GM19043 (cell line): ENCODE measurements at regions not wholly inside any gene's neighbourhood (a gene's known extent, or its start where the extent isn't known, plus 50 kb on each side); places are given as distances from the start of the nearest gene placed in this dataset.
A peak's percentile ranks its signal among the peaks of the same experiment; 100 is the strongest.

Experiments used
- ATAC-seq: cut with Tn5 transposase; IDR thresholded peaks from one replicate; pipeline ENCODE4 v1.9.1; 2021; ENCODE audit warnings: low read depth; ENCODE audit not compliant: unreplicated experiment

DNA sequence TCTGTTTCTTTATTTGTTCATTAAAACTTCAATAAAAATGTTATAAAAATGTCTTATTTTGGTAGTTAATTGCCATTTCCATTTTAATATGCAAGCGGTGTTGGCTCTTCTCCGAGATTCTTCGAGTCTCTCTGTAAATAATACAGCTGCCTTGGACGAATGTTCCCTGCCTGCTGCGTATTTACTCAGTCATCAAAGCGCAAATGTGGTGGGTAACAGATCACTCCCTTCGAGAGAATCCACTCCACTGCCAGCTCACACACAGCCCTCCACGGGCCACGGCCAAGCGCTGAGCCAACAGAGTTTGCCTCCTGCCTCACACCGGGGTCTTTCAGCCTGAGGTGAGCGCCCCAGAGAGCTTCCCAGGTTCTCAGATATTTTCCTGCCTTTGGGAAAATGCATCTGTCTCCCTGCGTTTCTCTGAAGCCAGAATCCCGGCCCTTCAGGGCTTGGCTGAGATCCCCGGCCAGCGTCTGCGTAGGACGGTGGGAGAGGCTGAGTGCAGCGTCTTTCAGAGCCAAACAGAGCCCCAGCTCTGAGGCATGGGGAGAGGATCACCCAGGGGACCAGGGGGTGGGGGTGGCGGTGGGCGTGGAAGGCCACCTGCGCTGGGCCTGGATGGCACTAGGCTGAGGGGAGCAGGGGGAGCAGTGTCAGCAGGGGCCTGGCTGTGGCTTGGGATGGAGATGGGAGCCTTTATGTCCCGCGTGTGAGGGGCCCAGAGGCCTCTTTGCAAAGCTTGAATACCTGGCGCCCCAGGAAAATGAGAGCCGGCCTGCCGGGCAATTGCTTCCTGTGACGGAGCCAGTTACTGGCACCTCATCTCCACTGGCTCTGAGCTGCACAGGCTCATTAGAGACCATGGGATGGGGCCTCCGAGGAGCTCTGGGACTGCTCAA, 248.7 kb downstream of the RBFOX3 start:
- no peak for ATAC-seq

DNA sequence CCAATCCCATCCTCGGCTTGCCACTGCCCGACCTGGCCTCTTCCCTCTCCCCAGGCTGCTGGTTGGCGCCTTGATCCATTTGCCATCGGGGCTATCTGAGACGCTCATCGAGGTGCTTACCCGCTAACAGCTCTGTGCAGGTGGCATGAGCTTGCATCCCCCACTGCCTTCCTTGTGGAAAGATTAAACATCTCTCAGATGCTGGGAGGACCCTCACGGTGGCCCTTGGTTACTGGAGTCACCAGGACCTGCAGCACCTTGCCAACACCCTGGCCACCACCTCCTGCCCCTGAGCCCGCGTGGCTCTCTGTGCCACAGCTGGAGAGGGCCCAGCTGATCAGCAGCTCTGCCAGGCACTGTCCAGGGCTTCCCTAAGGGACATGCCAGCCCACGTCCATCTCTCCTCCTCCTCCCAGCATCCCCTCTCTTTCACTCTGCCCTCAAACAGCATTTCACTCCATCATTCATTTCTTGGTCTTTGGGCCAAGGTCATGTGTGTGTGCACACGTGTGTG, 249.6 kb downstream of the RBFOX3 start:
- no peak for ATAC-seq

DNA sequence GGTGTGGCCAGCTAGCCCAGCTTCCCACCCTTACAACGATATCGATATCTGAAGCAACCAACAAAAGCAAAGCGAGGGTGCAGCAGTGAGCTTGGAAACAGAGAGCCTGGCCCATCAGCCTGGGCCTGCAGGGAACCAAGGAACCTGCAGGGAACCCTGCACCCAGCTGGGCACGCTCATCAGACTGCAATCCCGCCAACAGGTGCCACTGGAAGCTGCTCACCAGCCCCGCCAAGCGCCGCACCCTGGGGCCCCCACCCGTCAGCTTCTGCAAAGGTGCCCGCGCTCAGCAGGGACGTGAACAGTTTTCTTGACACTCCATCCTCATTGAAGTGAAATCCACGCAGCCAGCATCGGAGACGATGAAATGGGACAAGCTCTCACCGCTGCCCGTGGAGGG, 250.7 kb downstream of the RBFOX3 start:
- ATAC-seq, result no peak

DNA sequence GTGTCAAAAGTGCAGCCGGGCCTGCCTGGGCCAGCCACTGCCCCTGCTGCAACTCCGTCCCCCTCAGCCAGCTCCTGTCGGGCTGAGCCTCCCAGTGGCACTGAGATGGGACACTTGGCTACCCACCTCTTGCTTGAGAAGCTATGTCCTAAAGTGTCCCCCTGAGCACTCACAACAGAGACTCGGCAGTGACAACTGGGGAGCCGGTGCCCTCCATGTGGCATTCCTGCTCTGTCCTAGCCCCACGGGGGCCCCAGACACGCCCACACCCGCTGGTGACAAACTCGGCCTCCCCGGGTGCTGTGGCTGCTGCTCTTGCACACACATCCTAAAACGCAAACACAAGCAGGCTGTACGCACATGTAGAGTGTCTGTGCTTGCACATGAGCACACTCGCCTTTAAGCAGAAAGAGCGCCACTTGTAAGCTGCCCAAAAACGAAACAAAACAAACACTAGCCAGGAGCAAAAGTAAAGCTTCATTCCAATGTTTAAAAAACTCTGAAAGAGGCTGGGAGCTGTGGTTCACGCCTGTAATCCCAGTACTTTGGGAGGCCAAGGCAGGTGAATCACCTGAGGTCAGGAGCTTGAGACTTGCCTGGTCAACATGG, 253.9 kb downstream of the RBFOX3 start:
- ATAC-seq, result no peak

DNA sequence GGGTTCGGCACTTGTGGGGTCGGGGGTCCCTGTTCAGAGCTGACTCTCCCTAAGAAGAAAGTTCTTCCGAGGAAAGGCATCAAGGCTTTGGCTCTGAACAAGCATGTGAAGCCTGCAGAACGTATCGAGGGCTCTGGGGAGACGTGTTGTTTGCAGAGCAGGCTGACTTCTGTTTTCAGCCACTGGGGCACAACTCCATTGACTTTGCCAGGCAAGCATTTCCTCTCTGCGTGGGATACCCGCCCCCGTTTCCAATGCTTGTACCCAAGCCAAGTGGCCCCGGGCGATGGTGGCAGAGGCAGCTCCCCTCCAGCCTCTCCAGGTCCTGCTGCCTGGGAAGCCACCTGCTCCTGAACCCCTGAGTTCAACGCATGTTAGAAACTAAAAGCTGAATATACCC, 255.7 kb downstream of the RBFOX3 start:
- no peak for ATAC-seq

DNA sequence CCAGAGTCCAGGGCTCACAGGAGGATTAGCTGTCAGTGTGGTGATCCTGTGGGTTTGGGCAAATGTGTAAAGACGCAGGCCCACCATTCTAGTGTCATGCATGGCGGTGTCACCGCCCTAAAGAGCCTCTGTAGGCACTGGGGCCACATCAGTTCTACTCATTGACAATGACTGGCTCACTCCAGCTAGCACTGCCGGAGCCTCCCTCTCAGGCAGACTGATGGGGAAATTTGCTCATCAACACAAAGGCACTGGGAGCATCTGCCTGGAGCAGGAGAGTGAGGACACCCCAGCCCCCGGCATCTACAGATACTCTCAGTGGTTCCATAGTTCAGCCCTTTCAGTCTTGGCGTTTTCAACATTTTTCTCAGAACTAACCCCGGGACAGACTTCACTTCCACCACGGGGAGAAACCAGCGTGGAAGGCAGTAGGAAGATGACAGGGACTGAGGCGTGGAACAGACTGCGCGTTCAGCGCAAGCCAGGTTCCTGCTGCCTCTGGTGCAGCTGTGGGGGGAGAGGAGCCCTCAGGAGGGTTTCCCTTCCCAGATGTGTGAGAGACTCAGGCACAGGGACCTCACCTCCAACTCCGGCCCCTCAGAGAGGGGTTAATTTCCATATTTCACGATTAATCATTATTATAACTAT, 256.6 kb downstream of the RBFOX3 start:
- no peak for ATAC-seq

DNA sequence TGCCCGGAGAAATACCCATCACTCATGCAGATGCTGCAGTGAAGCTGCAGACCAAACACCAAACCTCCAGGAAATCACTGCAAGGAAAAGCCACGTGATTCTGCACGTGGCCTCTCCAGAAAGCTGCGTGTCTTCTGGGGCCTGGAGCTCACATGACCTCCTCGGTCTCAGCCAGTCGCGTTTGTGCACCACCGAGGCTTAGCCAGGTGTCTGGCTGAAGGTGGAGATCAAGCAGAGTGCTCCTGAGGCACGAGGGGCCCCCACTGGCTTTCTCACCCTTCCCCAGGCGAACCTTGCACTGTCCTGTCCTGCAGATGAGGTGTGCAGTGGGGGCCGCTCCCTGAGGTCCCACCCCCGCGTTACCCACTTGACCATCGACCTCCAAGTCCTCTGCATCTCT, 257.3 kb downstream of the RBFOX3 start:
- ATAC-seq, result no peak

DNA sequence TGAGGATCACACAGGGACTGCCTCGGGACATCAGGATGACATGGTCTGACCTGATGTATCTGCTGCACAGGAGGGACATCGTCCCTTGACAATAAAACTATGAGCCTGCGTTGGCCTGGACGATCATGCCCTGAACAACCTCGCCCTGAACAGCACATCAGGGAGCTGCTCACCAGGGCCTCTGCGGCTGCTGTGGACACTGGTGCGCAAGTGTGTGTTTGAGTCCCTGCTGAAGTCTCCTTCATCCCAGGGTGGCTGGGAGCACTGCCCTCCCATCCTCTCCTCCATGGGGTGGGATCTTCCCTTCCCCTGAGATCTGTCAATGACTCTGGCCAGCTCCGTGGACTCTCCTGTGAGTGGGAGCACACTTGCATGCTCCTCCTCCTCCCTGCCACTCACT, 257.8 kb downstream of the RBFOX3 start:
- ATAC-seq, result no peak

DNA sequence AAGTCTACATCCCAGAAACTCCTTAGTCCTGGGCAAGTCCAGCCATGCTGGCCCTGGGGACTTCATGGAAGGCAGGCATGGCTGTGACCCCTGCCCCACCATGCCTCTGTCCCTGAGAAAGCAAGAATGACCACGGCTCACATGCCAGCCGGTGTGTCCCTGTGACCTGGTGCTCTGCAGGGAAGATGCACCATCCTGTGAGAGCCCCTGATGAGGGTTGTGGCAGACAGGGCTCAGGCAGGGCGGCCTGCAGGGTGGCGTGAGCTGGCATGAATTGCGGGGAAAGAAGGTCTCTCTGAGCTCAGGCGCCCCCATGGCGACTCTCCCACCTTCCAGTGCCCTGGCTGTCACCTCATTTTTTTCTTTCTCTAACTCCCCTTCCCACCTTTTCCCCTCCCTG, 260.3 kb downstream of the RBFOX3 start:
- no peak for ATAC-seq

DNA sequence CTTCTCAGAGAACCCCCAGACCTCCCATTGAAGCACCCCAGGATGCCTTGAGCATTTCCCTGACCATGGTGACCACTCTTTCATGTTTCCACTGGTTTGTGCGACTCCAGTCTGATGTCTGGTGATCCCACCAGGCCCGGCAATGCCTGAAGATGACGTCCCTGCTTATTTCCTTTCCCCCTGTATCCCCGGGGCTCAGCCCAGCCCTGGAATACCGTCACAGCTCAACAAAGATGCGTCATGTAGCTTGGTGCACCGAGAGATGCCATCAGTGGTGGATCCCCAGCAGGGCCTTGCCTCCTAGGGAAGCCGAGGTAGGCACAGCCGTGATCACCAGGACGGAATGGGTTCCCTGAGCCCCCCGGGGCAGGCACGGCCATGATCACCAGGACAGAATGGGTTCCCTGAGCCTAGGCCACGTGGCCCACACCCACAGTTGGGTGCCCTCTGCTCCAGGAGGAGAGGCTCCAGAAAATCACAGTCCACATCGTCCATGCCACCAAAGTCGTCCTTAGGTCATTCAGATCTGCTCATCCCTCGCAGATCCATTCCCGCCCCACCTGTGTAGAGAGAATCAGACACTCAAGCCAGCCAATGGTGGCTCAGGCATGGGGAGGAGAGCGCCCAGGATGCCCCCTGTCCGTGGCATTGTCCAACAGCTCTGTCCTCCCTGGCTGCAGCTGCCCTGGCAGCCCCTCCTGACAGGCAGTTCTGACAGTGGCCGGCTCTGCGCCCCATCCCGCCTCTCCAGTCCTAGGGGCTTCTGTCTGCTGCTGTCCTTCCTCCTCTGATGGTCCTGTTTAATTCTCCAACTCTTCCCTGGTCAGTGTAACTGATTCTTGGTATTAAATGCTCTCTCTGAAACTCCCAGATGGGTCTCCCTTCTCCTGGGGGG, 261.1 kb downstream of the RBFOX3 start:
- no peak for ATAC-seq

DNA sequence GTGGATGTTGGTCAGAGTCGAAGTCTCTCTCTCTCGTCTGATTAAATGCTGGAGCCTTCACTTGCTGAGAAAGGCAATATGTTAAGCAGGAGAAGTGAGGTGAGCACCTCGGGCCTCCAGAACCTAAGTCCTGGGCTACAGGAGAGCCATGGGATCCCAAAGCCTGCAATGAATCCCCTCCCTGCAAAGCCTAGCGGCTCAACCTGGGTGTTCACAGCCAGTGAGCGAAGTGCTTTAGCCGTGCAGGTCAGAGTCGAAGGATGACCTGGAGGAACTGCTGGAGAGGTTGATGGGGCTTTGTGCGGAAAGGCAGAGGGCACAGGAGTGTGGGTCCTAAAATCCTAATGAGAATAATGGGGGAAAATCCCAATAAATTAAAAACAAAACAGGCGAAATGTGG, 267.8 kb downstream of the ENGASE start:
- ATAC-seq, result no peak

DNA sequence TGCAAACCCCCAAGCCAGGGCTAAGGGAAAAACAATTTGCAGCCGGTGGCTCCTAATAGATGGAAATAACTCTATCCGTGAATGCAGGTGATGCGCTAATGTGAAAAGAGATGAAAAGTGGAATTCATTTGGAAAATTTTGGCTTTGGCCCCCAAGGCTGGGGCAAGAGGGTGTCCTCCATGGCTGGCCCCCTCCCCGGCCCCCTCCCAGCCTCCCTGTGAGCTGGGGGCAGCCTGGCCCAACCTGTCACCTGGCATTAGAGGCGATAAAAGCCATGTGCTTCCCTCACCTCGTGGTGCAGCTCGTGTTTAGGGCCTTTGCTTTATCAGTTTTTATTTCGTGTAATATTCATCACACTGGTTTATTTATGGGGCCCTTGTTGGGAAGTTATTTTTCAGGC, 267.2 kb downstream of the ENGASE start:
- ATAC-seq, result no peak

DNA sequence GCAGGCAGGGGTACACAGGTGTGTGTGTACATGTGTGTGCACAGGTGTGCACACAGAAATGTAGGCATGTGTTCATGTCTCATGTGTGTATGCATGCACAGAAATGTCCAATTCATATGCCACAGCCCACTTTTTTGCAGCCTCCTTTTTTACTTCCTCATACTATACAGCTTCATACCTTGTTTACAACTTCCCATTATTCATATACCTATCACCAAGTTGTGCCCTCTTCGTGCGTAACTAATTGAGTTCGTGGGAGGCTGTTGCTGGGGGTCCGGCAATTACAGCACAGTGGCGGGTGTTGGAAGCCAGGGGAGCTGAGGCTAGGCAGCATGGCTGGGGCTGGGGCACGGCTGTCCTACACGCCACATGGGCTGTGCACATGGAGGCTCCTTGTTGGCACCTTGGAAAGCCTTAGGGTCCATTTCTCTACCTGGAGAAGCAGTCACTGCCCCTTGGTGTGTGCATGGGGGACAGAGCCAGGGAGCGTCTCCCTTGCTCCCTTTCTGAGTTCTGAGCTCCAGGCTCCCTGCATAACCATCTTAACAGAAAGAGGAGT, 266.7 kb downstream of the ENGASE start:
- ATAC-seq, result no peak

DNA sequence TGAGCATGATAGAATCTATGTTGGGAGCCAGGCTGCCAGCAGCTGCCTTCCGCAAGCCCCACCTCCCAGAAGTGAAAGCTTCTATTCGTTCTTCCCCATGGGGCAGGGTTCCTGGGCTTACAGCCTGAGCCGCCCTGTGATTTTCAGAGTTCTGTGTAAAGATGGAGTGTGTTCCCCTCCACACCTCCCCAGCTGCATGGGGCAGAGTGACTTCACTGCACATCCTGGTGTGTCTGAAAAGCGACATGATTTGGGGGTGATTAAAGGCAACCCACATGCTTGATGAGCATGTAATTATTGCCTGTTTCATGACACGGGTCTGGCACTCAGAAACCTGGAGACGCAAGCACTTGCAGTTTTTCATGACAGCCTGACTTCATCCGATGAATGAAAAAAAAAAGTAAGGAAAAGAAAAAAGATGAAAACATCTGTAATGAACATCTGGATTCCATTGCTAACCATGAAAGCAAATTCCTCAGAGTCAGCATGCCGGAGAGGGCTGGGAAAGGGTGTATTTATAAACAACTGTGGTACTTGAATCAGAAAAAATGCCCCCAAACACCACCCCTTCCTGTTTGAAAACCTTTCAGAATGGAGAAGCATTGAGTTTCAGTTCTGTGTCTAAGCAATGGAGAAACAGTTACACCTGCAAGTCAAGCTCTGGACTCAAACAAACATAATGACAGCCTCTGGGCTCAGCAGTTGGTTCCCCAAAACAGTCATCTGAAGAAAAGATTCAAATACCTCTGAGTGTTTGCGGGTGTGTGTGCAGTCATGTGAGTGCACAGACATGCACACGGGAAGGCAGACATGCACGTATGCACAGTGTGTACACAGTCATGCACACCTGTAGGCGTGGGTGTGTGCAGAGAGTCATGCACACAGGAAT, 266.0 kb downstream of the ENGASE start:
- ATAC-seq, result peak; percentile 88

DNA sequence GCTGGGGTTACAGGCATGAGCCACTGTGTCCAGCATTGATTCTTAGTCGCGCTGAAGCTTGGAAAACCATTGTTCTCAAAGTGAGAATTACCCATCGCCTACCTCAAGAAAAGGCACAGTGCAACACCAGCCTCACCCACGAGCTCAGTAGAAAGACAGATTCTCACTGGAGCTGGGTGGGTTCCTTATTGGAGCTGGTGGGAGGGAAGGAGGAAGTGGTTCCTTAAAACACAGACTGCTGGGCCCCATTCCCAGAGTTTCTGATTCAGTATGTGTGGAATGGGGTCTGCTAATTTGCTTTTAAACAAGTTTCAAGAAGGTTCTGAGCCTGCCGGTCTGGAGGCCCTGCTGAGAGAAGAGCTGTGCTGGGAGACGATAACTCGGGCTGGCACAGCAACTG, 264.7 kb downstream of the ENGASE start:
- no peak for ATAC-seq

DNA sequence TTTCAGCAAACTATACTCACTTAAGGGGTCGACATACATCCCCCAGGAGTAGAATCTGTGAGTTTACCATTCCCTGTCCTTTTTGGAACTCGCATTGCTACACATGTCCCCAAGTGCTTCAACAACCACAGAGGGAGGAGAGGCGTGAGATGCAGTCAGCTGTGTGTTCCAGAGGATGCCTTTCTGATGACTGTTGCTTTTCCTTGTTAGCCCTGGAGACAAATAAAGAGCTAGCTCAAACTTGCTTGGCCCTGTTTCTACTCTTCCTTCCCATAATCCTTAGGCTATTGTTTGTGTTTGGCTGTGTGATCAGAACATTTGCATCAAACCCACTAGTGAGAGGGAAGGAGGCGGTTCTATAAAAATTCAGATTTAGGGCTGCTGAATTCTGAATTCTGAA, 264.0 kb downstream of the ENGASE start:
- ATAC-seq, result no peak

DNA sequence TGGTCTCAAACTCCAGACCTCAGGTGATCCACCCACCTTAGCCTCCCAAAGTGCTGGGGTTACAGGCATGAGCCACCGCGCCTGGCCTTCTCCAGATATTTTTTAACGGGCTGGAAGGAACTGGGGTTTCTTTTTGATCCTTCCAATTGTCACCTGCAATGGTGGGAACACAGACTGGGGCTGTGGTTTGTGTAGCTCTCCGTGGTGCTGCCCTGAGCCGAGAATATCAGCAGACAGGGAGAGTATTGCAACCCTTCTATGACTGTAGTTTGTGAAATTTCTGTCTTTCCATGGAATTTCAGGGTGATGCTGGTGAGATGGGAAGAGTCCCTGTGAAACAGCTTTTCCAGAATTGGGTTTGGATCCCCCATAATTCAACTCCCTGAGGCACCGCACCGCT, 263.5 kb downstream of the ENGASE start:
- no peak for ATAC-seq

DNA sequence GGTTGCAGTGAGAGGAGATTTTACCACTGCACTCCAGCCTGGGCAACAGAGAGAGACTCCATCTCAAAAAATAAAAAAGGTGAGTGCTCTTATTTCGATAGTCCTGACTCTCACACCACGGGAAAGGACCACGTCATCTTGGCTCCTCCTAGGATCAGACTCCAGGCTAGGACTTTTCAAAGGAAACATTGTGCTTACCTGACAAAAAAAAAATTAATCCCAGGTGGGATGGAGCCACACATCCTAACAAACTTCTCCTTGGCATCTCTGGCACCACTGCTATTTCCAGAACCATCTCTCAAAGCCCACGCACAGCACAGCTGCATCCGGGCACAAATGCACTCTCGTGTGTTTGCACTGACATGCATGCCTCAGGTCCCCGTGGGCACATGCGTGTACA, 262.4 kb downstream of the ENGASE start:
- ATAC-seq, result no peak

DNA sequence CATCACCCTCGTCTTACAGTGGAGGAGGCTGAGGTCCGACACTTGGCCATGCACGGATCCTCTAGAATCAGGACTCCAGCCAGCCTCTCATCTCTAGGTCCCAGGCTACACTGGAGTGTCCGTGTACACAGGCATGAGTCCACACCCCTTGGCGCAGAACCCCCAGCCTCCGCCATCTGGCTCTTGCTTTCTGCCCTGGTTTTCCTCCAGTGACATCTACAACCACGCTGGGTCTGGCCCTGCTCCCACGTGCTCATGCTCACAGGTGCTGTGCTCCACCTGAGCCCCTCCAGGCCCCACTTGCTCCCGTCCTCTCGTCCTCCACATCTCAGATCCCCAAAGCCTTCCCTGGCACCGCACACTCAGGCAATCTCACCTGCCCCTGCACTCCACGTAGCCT, 260.8 kb downstream of the ENGASE start:
- no peak for ATAC-seq
